OCI-LY7 (cell line): ENCODE measurements at regions not wholly inside any gene's neighbourhood (a gene's known extent, or its start where the extent isn't known, plus 50 kb on each side); places are given as distances from the start of the nearest gene placed in this dataset.

Experiments
- BruUV-seq: library from RNA; stranded (reverse); fragments of 400-500 nt; replicated peaks from 2 replicates; lab custom pipeline; 2021; lab: Mats Ljungman, UMichigan
- CTCF ChIA-PET: fragments of 300-600 bp; sonication (Branson Sonifier 250); formaldehyde crosslinking; loops from one replicate; lab custom pipeline; 2022; ENCODE audit warnings: antibody characterized with exemption; ENCODE audit not compliant: unreplicated experiment; lab: Charles Lee
- POLR2A ChIA-PET: fragments of 300-600 bp; sonication (Branson Sonifier 250); formaldehyde crosslinking; loops from one replicate; lab custom pipeline; 2022; ENCODE audit warnings: antibody characterized with exemption; lab: Charles Lee
- DNase-seq: peaks from one replicate; pipeline ENCODE4 v3.0.0-alpha.2; 2015; ENCODE audit warnings: low spot score
- H2AFZ ChIP-seq: fragments of 200-600 bp; sonication (generic), shearing (Covaris generic); 2 replicates; pipeline ENCODE4 v1.6.1; 2014; ENCODE audit warnings: mild to moderate bottlenecking, antibody characterized with exemption, low read length, moderate library complexity
- H3K27ac ChIP-seq: fragments of 200-600 bp; sonication (generic); 2 replicates; pipeline ENCODE4 v1.5.1; 2014; ENCODE audit warnings: mixed run types, low read depth, mild to moderate bottlenecking, moderate library complexity, low read length, inconsistent platforms; ENCODE audit not compliant: poor library complexity, severe bottlenecking
- H3K36me3 ChIP-seq: fragments of 200-600 bp; sonication (generic); 2 replicates; pipeline ENCODE4 v1.6.1; 2014; ENCODE audit warnings: mild to moderate bottlenecking, antibody characterized with exemption, low read length, moderate library complexity, mixed read lengths; ENCODE audit not compliant: insufficient read depth
- H3K4me1 ChIP-seq: fragments of 200-600 bp; sonication (generic); 2 replicates; pipeline ENCODE4 v1.5.1; 2014; ENCODE audit warnings: mild to moderate bottlenecking, low read length; ENCODE audit not compliant: insufficient read depth, poor library complexity, severe bottlenecking
- H3K4me2 ChIP-seq: fragments of 200-600 bp; sonication (generic); 2 replicates; pipeline ENCODE4 v1.6.1; 2014; ENCODE audit warnings: mild to moderate bottlenecking, low read length
- H3K4me3 ChIP-seq: fragments of 200-600 bp; sonication (generic); 2 replicates; pipeline ENCODE4 v1.5.1; 2014; ENCODE audit warnings: mild to moderate bottlenecking, low read depth, low read length; ENCODE audit not compliant: poor library complexity, severe bottlenecking
- H3K79me2 ChIP-seq: fragments of 200-600 bp; sonication (generic); 2 replicates; pipeline ENCODE4 v1.6.1; 2016; ENCODE audit warnings: low read depth, mild to moderate bottlenecking, low read length, moderate library complexity, mixed read lengths; ENCODE audit not compliant: insufficient read depth
- H3K9me2 ChIP-seq: fragments of 200-600 bp; sonication (generic); 2 replicates; pipeline ENCODE4 v1.6.1; 2016; ENCODE audit warnings: mild to moderate bottlenecking, low read length, mixed read lengths; ENCODE audit not compliant: insufficient read depth
- H3K9me3 ChIP-seq: fragments of 200-600 bp; sonication (generic); 2 replicates; pipeline ENCODE4 v1.6.1; 2014; ENCODE audit warnings: mild to moderate bottlenecking, mixed run types, low read length, mixed read lengths
- H4K20me1 ChIP-seq: fragments of 200-600 bp; sonication (generic); 2 replicates; pipeline ENCODE4 v1.6.1; 2014; ENCODE audit warnings: mild to moderate bottlenecking, antibody characterized with exemption, low read length, moderate library complexity, mixed read lengths; ENCODE audit not compliant: insufficient read depth
- EZH2phosphoT487 ChIP-seq: fragments of 200-600 bp; sonication (generic); IDR thresholded peaks from 2 replicates; pipeline ENCODE4 v1.6.1; 2018; ENCODE audit warnings: low read depth, borderline replicate concordance, mild to moderate bottlenecking, mixed run types, antibody characterized with exemption, low read length, moderate library complexity, mixed read lengths
- intact Hi-C: fragments of 100-400 bp; cut with micrococcal nuclease; formaldehyde crosslinking; loops from one replicate; pipeline ENCODE4 v1.10.0; 2022; ENCODE audit not compliant: unreplicated experiment
- TF ChIP-seq, protein P1 (sequence below): fragments of 200-600 bp; sonication (generic); conservative IDR thresholded peaks from 2 replicates; pipeline ENCODE4 v1.5.1; 2014; ENCODE audit warnings: mild to moderate bottlenecking, antibody characterized with exemption, low read length, moderate library complexity, mixed read lengths

DNA sequence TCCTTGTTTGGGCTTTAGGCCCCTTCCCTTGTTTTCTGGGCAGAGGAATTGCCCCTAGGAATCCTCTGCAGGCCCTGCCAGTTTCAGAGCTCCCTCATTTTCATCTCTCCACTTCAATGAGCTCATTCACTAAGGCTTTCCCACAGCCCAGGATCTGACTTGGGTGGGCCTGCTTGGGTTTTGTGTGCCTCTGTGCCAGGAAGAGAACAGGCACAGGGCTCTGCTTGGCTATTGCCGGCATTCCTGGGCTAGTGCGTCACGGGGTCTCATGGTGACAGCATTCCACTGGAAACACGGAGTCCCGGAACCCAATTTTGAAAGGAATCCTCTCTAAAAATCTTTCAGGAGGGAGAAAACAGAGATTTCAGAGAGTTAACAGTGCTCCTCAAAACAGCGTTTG is 150.5 kb downstream of the VCX3A start:
- Histone ChIP-seq H3K4me3 (no peak overlapping the region), H3K4me1 (no peaks in the 10 kb centered on the region), H3K27ac (no peak overlapping the region), H3K36me3 (no peaks in the 10 kb centered on the region), H3K9me2 (no peaks in the 10 kb centered on the region), H2AFZ (no peak overlapping the region), H4K20me1 (no peaks in the 10 kb centered on the region), H3K79me2 (no peaks in the 10 kb centered on the region), H3K9me3 (no peaks in the 10 kb centered on the region), H3K4me2 (no peak overlapping the region)
- BruUV-seq: no TSS peak
- intact Hi-C loops: no loop called here
- TF ChIP-seq EZH2phosphoT487: no peak
- TF ChIP-seq, protein P1, sequence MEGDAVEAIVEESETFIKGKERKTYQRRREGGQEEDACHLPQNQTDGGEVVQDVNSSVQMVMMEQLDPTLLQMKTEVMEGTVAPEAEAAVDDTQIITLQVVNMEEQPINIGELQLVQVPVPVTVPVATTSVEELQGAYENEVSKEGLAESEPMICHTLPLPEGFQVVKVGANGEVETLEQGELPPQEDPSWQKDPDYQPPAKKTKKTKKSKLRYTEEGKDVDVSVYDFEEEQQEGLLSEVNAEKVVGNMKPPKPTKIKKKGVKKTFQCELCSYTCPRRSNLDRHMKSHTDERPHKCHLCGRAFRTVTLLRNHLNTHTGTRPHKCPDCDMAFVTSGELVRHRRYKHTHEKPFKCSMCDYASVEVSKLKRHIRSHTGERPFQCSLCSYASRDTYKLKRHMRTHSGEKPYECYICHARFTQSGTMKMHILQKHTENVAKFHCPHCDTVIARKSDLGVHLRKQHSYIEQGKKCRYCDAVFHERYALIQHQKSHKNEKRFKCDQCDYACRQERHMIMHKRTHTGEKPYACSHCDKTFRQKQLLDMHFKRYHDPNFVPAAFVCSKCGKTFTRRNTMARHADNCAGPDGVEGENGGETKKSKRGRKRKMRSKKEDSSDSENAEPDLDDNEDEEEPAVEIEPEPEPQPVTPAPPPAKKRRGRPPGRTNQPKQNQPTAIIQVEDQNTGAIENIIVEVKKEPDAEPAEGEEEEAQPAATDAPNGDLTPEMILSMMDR: no peak
- POLR2A ChIA-PET: no interaction called here
- CTCF ChIA-PET: interaction anchor here (0.6 kb wide), 1 partner anchor 56 kb away, joined by 3 read pairs; no protein-coding TSS in a partner anchor
- DNase-seq: no peak

DNA sequence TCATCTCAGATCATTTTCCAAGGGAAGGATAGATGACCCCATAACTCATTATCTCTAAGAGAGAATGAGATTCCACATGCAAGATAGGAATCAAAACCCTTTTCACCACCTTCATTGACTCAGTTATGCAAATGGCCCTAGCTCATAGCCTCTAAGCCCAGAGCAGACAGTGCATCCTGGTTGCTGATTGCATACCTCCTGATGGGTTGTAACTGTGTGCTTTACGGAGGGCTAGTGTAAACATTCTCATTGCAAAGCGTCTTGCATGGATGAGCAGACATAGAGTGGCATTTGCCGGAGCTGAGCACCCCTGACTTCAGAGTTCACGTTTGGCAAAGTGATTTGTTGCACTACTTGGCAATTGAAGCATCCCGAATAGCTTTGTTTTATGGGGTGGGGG is 151.0 kb downstream of the VCX3A start:
- H3K9me3 ChIP-seq: no peaks in the 10 kb centered on the region
- H4K20me1 ChIP-seq: no peaks in the 10 kb centered on the region
- no peak overlapping the region for H3K4me2 ChIP-seq
- intact Hi-C loops: no loop called here
- H3K27ac ChIP-seq: no peak overlapping the region
- H3K4me1 ChIP-seq: no peaks in the 10 kb centered on the region
- no peaks in the 10 kb centered on the region for H3K9me2 ChIP-seq
- ChIA-PET CTCF (no interaction called here), POLR2A (interaction anchor here (0.7 kb wide), 1 partner anchor 55 kb away, joined by 3 read pairs; no protein-coding TSS in a partner anchor)
- DNase-seq: no peak
- no peak overlapping the region for H2AFZ ChIP-seq
- H3K79me2 ChIP-seq: no peaks in the 10 kb centered on the region
- TF ChIP-seq EZH2phosphoT487: no peak
- TF ChIP-seq, protein P1: no peak
- no TSS peak for BruUV-seq
- H3K4me3 ChIP-seq: no peak overlapping the region
- no peaks in the 10 kb centered on the region for H3K36me3 ChIP-seq

DNA sequence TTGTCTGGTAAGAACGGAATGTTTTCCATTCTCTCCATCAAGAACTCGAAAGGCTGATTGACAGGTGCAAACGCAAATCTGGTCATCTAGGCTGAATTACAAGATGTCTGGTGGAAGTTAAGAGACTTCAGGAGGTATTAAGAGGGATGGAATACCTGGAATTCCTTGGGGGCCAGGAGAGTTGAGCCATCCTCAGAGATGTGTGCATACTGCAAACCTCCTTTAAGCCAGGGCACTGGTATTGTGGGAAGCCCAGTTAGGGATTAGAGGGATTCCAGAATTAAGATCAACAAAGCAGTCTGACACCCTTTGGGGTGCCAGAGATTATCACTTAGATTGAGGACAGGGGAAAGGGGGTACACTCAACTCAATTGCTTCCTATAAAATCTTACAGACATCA is 151.4 kb downstream of the VCX3A start:
- ChIA-PET CTCF (no interaction called here), POLR2A (interaction anchor here (0.7 kb wide), 1 partner anchor 55 kb away, joined by 3 read pairs; no protein-coding TSS in a partner anchor)
- intact Hi-C loops: no loop called here
- Histone ChIP-seq H3K4me3 (no peak overlapping the region), H3K9me2 (no peaks in the 10 kb centered on the region), H3K4me2 (no peak overlapping the region), H3K27ac (no peak overlapping the region), H4K20me1 (no peaks in the 10 kb centered on the region), H2AFZ (no peak overlapping the region), H3K79me2 (no peaks in the 10 kb centered on the region), H3K36me3 (no peaks in the 10 kb centered on the region), H3K4me1 (no peaks in the 10 kb centered on the region), H3K9me3 (no peaks in the 10 kb centered on the region)
- no peak for DNase-seq
- TF ChIP-seq, protein P1: no peak
- no peak for TF ChIP-seq EZH2phosphoT487
- BruUV-seq: no TSS peak
